Tibial nerve (tissue), 4 donors: ENCODE measurements at regions not wholly inside any gene's neighbourhood (a gene's known extent, or its start where the extent isn't known, plus 50 kb on each side); places are given as distances from the start of the nearest gene placed in this dataset.

Experiments used
- DNase-seq, 2 donors: peaks; one replicate each; pipeline ENCODE4 v3.0.0-alpha.2; 2019; ENCODE audit warnings: low spot score in 2 of 2
- H3K27ac ChIP-seq, 4 donors: fragments of 200-600 bp; sonication (generic) in 3 of 4; one replicate each; pipeline ENCODE4 v1.5.1; 2017 to 2019; ENCODE audit warnings: mild to moderate bottlenecking in 1 of 4
- H3K27me3 ChIP-seq, 2 donors: fragments of 200-600 bp; sonication (generic) in 1 of 2; one replicate each; pipeline versions ENCODE4 v1.5.1 to v1.6.0; 2017 to 2019
- H3K36me3 ChIP-seq, 3 donors: fragments of 200-600 bp; sonication (generic); one replicate each; pipeline ENCODE4 v1.5.1; 2018 to 2019
- H3K4me1 ChIP-seq, 4 donors: fragments of 200-600 bp; sonication (generic) in 3 of 4; one replicate each; pipeline ENCODE4 v1.5.1; 2017 to 2019
- H3K4me3 ChIP-seq, 4 donors: fragments of 200-600 bp; sonication (generic) in 3 of 4; one replicate each; pipeline ENCODE4 v1.5.1; 2017 to 2019; ENCODE audit warnings: mild to moderate bottlenecking in 1 of 4, moderate library complexity in 1 of 4
- H3K9me3 ChIP-seq, 4 donors: fragments of 200-600 bp; sonication (generic) in 3 of 4; one replicate each; pipeline ENCODE4 v1.5.1; 2017 to 2019
- CTCF ChIP-seq, 5 experiments: fragments of 200-600 bp in 3 of 5; fragments of 450-650 bp in 2 of 5; sonication (generic) in 3 of 5; IDR thresholded peaks; one replicate each; pipeline ENCODE4 v1.5.1; 2016 to 2019; ENCODE audit warnings: antibody characterized with exemption in 5 of 5, mild to moderate bottlenecking in 3 of 5, moderate library complexity in 2 of 5
- EP300 ChIP-seq, 2 donors: sonication (generic); formaldehyde crosslinking; IDR thresholded peaks; one replicate each; pipeline ENCODE4 v1.6.1; 2017; ENCODE audit warnings: antibody characterized with exemption in 2 of 2, mild to moderate bottlenecking in 1 of 2
- POLR2A ChIP-seq, 2 donors: fragments of 450-650 bp; IDR thresholded peaks; one replicate each; pipeline ENCODE4 v1.6.1; 2017; ENCODE audit warnings: antibody characterized with exemption in 2 of 2, mild to moderate bottlenecking in 2 of 2, moderate library complexity in 2 of 2
- WGBS, 2 donors: methylation state at CpG; one replicate each; pipeline ENCODE4 v1.1.5; 2018; 5-methylcytosine and 5-hydroxymethylcytosine counted together

GRCh38 chr9:81466981-81467380, 222.4 kb downstream of the TLE1 start:
- Histone ChIP-seq H3K36me3 (no peaks in the 10 kb centered on the region), H3K27me3 (no peaks in the 10 kb centered on the region), H3K27ac (no peak overlapping the region), H3K9me3 (no peaks in the 10 kb centered on the region), H3K4me3 (no peak overlapping the region), H3K4me1 (no peaks in the 10 kb centered on the region)
- 91 to 92% methylated on average over 5 of the region's 5 CpGs for WGBS, 2 donors
- no peak for TF ChIP-seq CTCF (IDR thresholded peaks at IDR 0.05)
- TF ChIP-seq EP300 (IDR thresholded peaks at IDR 0.05) = no peak
- no peak for DNase-seq

GRCh38 chr9:81465468-81466011, 223.8 kb downstream of the TLE1 start:
- H3K27ac ChIP-seq = no peak overlapping the region
- DNase-seq = no peak
- WGBS, 2 donors = 76 to 78% methylated on average over 6 of the region's 6 CpGs
- no peak overlapping the region for H3K4me3 ChIP-seq
- no peaks in the 10 kb centered on the region for H3K27me3 ChIP-seq
- TF ChIP-seq POLR2A (IDR thresholded peaks at IDR 0.05) (no peak), CTCF (IDR thresholded peaks at IDR 0.05) (no peak)
- no peaks in the 10 kb centered on the region for H3K4me1 ChIP-seq
- H3K9me3 ChIP-seq = no peaks in the 10 kb centered on the region
- H3K36me3 ChIP-seq = no peaks in the 10 kb centered on the region

- TF ChIP-seq POLR2A (IDR thresholded peaks at IDR 0.05) (no peak), EP300 (IDR thresholded peaks at IDR 0.05) (no peak), CTCF (IDR thresholded peaks at IDR 0.05) (no peak)
- H3K36me3 ChIP-seq = no peaks in the 10 kb centered on the region
- H3K4me1 ChIP-seq = no peaks in the 10 kb centered on the region
- H3K4me3 ChIP-seq = no peak overlapping the region
- no peaks in the 10 kb centered on the region for H3K27me3 ChIP-seq
- H3K27ac ChIP-seq = no peak overlapping the region
- H3K9me3 ChIP-seq = no peaks in the 10 kb centered on the region
- no peak for DNase-seq
Measured at GRCh38 chr9:81462801-81463200, 226.5 kb downstream of the TLE1 start.

- H3K27me3 ChIP-seq = no peaks in the 10 kb centered on the region
- H3K36me3 ChIP-seq = no peaks in the 10 kb centered on the region
- WGBS, 2 donors = 78 to 83% methylated on average over 5 of the region's 5 CpGs
- no peak overlapping the region for H3K4me3 ChIP-seq
- peaks cover 0 to 3% (median 0%) of the 10 kb centered on the region in 4 donors for H3K4me1 ChIP-seq
- no peak overlapping the region for H3K27ac ChIP-seq
- DNase-seq = no peak
- H3K9me3 ChIP-seq = no peaks in the 10 kb centered on the region
- TF ChIP-seq CTCF (IDR thresholded peaks at IDR 0.05) (no peak), EP300 (IDR thresholded peaks at IDR 0.05) (no peak), POLR2A (IDR thresholded peaks at IDR 0.05) (no peak)
Measured at GRCh38 chr9:81461196-81461595, 228.2 kb downstream of the TLE1 start.

GRCh38 chr9:81460693-81461092, 228.7 kb downstream of the TLE1 start:
- 60 to 76% methylated on average over 1 of the region's 1 CpG for WGBS, 2 donors
- Histone ChIP-seq H3K27me3 (no peaks in the 10 kb centered on the region), H3K36me3 (no peaks in the 10 kb centered on the region), H3K4me3 (no peak overlapping the region), H3K27ac (no peak overlapping the region), H3K4me1 (peaks cover 0 to 7% (median 0%) of the 10 kb centered on the region in 4 donors), H3K9me3 (no peaks in the 10 kb centered on the region)
- DNase-seq = no peak
- TF ChIP-seq EP300 (IDR thresholded peaks at IDR 0.05) (no peak), CTCF (IDR thresholded peaks at IDR 0.05) (no peak), POLR2A (IDR thresholded peaks at IDR 0.05) (no peak)
